CD4-positive, alpha-beta T cell (primary cell): ENCODE measurements at regions not wholly inside any gene's neighbourhood (a gene's known extent, or its start where the extent isn't known, plus 50 kb on each side); places are given as distances from the start of the nearest gene placed in this dataset.
"Not testable (repeated sequence)": the region's sequence is repeated elsewhere in the genome, so short reads cannot be mapped to it uniquely, and the experiment has no call there.

Experiments used
- ATAC-seq: fragments of 200-7000 bp; cut with Tn5 transposase; one replicate; pipeline ENCODE4 v1.10.0; 2022; ENCODE audit warnings: mild to moderate bottlenecking; ENCODE audit not compliant: poor library complexity
- CTCF ChIA-PET: fragments of 350-600 bp; sonication (Branson Sonifier 250); formaldehyde crosslinking; loops from one replicate; lab custom pipeline; 2021; ENCODE audit warnings: antibody characterized with exemption, inconsistent platforms; lab: Charles Lee
- POLR2A ChIA-PET: fragments of 350-600 bp; sonication (Branson Sonifier 250); formaldehyde crosslinking; loops from one replicate; lab custom pipeline; 2021; ENCODE audit warnings: antibody characterized with exemption, inconsistent platforms; lab: Charles Lee
- DNase-seq, 14 experiments: peaks; one replicate each; pipeline ENCODE4 v3.0.0-alpha.2; 2013 to 2020; ENCODE audit warnings: mixed read lengths in 2 of 14
- H3K27ac ChIP-seq, 2 donors: one replicate each; pipeline versions ENCODE4 v1.5.1 to v1.7.0; 2013; ENCODE audit warnings: low read length in 2 of 2, low read depth in 1 of 2, mild to moderate bottlenecking in 1 of 2
- H3K27me3 ChIP-seq, 2 experiments: 1 replicate in 1 of 2; 2 replicates in 1 of 2; pipeline versions ENCODE4 v1.6.1 to v1.7.0; 2013; ENCODE audit warnings: low read length in 2 of 2, control low read depth in 1 of 2, mild to moderate bottlenecking in 1 of 2, moderate library complexity in 1 of 2; ENCODE audit not compliant: insufficient read depth in 2 of 2, control insufficient read depth in 1 of 2
- H3K36me3 ChIP-seq: one replicate; pipeline ENCODE4 v1.6.1; 2013; ENCODE audit warnings: low read length, control low read depth; ENCODE audit not compliant: insufficient read depth
- H3K4me1 ChIP-seq: one replicate; pipeline ENCODE4 v1.6.1; 2013; ENCODE audit warnings: low read length, control low read depth; ENCODE audit not compliant: insufficient read depth
- H3K4me3 ChIP-seq: one replicate; pipeline ENCODE4 v1.5.1; 2013; ENCODE audit warnings: mild to moderate bottlenecking, low read length, moderate library complexity
- H3K9me3 ChIP-seq, 2 experiments: 1 replicate in 1 of 2; 2 replicates in 1 of 2; pipeline versions ENCODE4 v1.6.1 to v1.7.0; 2013; ENCODE audit warnings: low read length in 2 of 2, mild to moderate bottlenecking in 2 of 2, control low read depth in 1 of 2, moderate library complexity in 1 of 2; ENCODE audit not compliant: control insufficient read depth in 1 of 2, insufficient read depth in 1 of 2
- H3K27ac Mint-ChIP-seq: one replicate; pipeline ENCODE4 v1.8.0; 2020; ENCODE audit warnings: mixed read lengths
- H3K27me3 Mint-ChIP-seq: one replicate; pipeline ENCODE4 v1.8.0; 2021; ENCODE audit warnings: mixed read lengths
- H3K36me3 Mint-ChIP-seq: one replicate; pipeline ENCODE4 v1.8.0; 2021; ENCODE audit warnings: low read depth, mixed read lengths
- H3K4me1 Mint-ChIP-seq: one replicate; pipeline ENCODE4 v1.8.0; 2021; ENCODE audit warnings: low read depth, mixed read lengths
- H3K4me3 Mint-ChIP-seq: one replicate; pipeline ENCODE4 v1.8.0; 2020; ENCODE audit warnings: mild to moderate bottlenecking, mixed read lengths
- H3K9me3 Mint-ChIP-seq: one replicate; pipeline ENCODE4 v1.8.0; 2020; ENCODE audit warnings: mixed read lengths
- CTCF ChIP-seq: fragments of 200-600 bp; IDR thresholded peaks from one replicate; pipeline ENCODE4 v1.8.0; 2022; ENCODE audit warnings: antibody characterized with exemption, mild to moderate bottlenecking
- intact Hi-C, 2 experiments: fragments of 100-400 bp; cut with DNase I in 1 of 2; cut with micrococcal nuclease in 1 of 2; formaldehyde crosslinking; loops; one replicate each; pipeline versions ENCODE4 v1.15.1 to v1.9.0; 2023 to 2025; cut with DNase I, micrococcal nuclease

DNA sequence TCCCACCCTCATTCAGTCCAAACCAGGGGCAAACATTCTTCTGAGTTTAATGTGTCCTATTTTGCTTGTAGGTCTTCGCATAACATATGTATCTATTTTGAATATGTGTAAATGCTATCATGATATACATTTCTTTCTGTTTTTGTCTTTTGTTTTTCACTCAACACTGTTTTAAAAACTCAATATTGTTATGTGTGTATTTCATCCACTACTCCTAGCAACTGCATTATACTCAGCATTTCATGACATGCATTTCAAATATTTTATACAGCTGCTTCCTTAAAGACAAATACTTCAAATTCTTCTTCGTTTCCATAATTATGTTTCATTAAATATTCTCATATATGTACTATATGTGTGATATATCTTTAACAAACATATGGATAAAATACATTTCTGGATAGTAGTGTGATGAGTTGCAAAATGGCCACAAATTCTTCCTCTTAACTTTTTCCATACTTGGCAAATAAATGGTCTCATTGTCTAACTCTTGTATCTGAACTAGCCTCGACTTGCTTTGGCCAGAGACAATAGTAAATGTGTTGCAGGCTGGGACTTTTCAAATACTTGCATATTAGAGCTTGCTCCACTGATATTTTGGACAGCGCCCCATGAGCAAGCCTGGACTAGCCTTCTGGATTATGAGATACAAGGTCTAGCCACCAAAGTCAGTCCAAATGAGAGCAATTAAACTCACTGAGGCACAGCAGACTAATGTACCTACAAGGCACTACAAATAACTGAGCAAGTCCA lies 539.7 kb upstream of the KCND2 start:
- intact Hi-C loops, result no loop called here
- H3K4me3 Mint-ChIP-seq, result no peak overlapping the region
- H3K27me3 Mint-ChIP-seq, result no peaks in the 10 kb centered on the region
- POLR2A ChIA-PET, result no interaction called here
- H3K36me3 ChIP-seq, result no peaks in the 10 kb centered on the region
- no peaks in the 10 kb centered on the region for H3K4me1 Mint-ChIP-seq
- CTCF ChIA-PET, result no interaction called here
- no peaks in the 10 kb centered on the region for H3K9me3 ChIP-seq
- TF ChIP-seq CTCF, result no peak
- no peaks in the 10 kb centered on the region for H3K4me1 ChIP-seq
- H3K4me3 ChIP-seq, result no peak overlapping the region
- H3K36me3 Mint-ChIP-seq, result no peaks in the 10 kb centered on the region
- no peak overlapping the region for H3K27ac ChIP-seq
- no peak overlapping the region for H3K27ac Mint-ChIP-seq
- H3K27me3 ChIP-seq, result no peaks in the 10 kb centered on the region
- DNase-seq (no peak), ATAC-seq (no peak)
- peaks cover 5% of the 10 kb centered on the region for H3K9me3 Mint-ChIP-seq

DNA sequence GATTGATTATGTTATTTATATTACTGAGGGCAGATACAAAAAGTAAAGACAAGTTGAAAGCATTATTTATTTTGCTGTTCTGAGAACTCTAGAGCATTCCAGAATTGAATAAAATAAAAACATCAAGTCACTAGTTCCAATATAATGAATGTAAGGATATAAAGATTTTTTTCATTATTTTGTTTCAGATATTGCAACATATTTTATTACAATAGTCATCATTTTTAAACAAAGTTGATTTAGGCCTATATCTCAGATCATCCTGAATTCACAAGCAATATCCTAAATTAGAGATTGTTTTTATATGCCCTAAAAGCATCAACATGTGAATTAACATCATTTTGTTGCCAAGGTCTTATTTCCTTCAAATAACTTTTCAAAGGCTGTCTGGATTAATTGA lies 535.6 kb upstream of the KCND2 start:
- H3K4me1 Mint-ChIP-seq, result no peaks in the 10 kb centered on the region
- ChIA-PET POLR2A (no interaction called here), CTCF (no interaction called here)
- H3K9me3 Mint-ChIP-seq, result peaks cover 2% of the 10 kb centered on the region
- no peak for TF ChIP-seq CTCF
- DNase-seq (no peak), ATAC-seq (no peak)
- no peaks in the 10 kb centered on the region for H3K36me3 Mint-ChIP-seq
- no peak overlapping the region for H3K27ac ChIP-seq
- no peak overlapping the region for H3K4me3 Mint-ChIP-seq
- no peaks in the 10 kb centered on the region for H3K36me3 ChIP-seq
- H3K27me3 ChIP-seq, result no peaks in the 10 kb centered on the region
- intact Hi-C loops, result no loop called here
- H3K27me3 Mint-ChIP-seq, result no peaks in the 10 kb centered on the region
- no peaks in the 10 kb centered on the region for H3K9me3 ChIP-seq
- H3K27ac Mint-ChIP-seq, result no peak overlapping the region
- H3K4me3 ChIP-seq, result no peak overlapping the region
- H3K4me1 ChIP-seq, result no peaks in the 10 kb centered on the region

DNA sequence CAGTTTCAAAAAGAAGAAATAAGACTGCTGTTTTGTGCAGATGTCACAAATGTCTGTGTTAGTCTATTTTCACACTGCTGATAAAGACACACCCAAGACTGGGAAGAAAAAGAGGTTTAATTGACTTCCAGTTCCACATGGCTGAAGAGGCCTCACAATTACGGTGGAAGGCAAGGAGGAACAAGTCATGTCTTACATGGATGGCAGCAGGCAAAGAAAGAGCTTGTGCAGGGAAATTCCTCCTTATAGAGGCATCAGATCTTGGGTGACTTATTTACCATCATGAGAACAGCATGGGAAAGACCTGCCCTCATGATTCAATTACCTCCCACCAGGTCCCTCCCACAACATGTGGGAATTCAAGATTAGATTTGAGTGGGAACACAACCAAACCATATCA lies 527.7 kb upstream of the KCND2 start:
- H3K36me3 Mint-ChIP-seq, H3K27me3 Mint-ChIP-seq, H3K4me3 Mint-ChIP-seq, H3K27me3 ChIP-seq, H3K36me3 ChIP-seq, H3K9me3 ChIP-seq, intact Hi-C loops, DNase-seq, H3K4me3 ChIP-seq, ATAC-seq, POLR2A ChIA-PET, H3K9me3 Mint-ChIP-seq, H3K27ac ChIP-seq, H3K4me1 Mint-ChIP-seq, CTCF ChIA-PET, H3K4me1 ChIP-seq, H3K27ac Mint-ChIP-seq: not testable (repeated sequence)

- ChIA-PET CTCF (no interaction called here), POLR2A (no interaction called here)
- Mint-ChIP-seq H3K36me3 (no peaks in the 10 kb centered on the region), H3K9me3 (peaks cover under 1% of the 10 kb centered on the region), H3K4me1 (no peaks in the 10 kb centered on the region), H3K27ac (no peak overlapping the region), H3K27me3 (no peaks in the 10 kb centered on the region), H3K4me3 (no peak overlapping the region)
- TF ChIP-seq CTCF, result no peak
- H3K4me3 ChIP-seq, result no peak overlapping the region
- no peaks in the 10 kb centered on the region for H3K9me3 ChIP-seq
- no peaks in the 10 kb centered on the region for H3K36me3 ChIP-seq
- no peaks in the 10 kb centered on the region for H3K4me1 ChIP-seq
- ATAC-seq (no peak), DNase-seq (no peak)
- H3K27ac ChIP-seq, result no peak overlapping the region
- intact Hi-C loops, result no loop called here
- no peaks in the 10 kb centered on the region for H3K27me3 ChIP-seq
Measured at GRCh38 chr7:119748251-119748860, 524.6 kb upstream of the KCND2 start.
